GM19035 (cell line): ENCODE measurements at regions not wholly inside any gene's neighbourhood (a gene's known extent, or its start where the extent isn't known, plus 50 kb on each side); places are given as distances from the start of the nearest gene placed in this dataset.
"Not testable (repeated sequence)": the region's sequence is repeated elsewhere in the genome, so short reads cannot be mapped to it uniquely, and the experiment has no call there.

Source experiments
- ATAC-seq: cut with Tn5 transposase; IDR thresholded peaks from one replicate; pipeline ENCODE4 v1.9.1; 2021; ENCODE audit not compliant: unreplicated experiment

DNA sequence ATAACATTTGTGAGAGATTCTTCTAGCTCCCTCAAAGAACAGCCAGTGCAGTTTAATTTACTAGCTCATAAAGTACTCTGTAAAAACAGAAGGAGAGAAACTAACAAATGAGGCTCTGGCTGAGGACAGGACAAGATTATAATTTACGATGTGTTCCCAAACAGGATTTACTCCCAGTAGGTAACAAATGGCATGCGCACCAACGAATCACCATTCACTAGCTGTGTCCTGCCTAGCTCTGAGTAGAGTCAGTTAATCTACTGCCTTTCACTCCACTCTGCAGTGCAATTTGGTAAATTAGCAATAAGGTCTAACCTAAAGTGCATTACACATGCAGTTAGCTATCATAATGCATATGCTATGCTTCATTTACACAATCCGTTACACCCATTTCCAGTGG, 497.4 kb upstream of the CCNG1 start:
- no peak for ATAC-seq

DNA sequence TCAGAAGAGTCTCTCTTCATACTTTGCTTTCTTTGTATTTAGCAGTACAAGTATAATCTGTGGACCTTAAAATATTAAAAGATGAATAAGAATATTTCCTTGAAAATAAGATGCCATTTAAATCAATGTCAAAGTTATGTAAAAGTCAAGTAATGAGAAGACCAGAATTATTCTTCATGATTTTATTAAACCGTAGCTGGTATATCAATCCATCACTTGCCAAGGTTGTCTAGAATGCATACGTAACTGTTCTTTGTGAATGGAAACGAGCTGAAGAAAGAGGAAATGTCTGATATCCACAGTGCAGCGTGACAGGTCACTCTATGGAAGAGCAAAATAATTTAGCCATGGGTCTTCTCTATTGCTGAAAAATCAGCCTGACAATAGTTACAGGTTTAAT, 488.7 kb upstream of the CCNG1 start:
- no peak for ATAC-seq

DNA sequence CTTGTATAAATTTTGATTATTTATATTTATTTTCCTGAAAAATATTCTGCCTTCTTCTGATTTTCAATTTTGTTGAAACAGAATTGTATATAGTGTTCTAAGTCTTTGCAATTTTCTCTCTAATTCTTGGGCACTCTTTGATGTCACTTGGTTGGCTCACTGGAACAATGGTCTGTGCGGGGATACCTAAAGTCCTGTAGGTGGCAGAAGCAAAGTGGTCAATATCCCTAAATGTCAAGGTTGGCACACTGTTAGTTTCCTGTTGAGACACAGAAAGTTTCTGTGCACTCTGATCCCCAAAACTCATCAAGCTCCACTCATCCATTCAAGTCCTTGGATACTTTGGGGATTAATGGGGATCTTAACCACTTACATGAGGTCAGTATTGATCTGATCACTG, 480.8 kb upstream of the CCNG1 start:
- no peak for ATAC-seq

DNA sequence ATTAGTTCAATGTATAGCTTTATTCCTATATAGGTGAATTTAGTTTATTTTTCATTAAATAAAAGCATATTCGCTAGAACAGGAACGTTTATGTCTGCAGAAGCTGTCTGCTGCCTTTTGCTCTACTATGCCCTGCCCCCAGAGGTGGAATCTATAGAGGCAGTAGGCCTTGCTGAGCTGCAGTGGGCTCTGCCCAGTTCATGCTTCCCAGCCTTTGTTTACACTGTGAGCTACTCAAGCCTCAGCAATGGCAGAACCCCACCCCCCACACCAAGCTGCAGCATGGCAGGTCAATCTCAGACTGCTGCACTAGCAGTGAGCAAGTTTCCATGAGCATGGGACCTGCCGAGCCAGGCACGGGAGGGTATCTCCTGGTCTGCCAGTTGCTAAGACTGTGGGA, 473.3 kb upstream of the CCNG1 start:
- not testable (repeated sequence) for ATAC-seq

DNA sequence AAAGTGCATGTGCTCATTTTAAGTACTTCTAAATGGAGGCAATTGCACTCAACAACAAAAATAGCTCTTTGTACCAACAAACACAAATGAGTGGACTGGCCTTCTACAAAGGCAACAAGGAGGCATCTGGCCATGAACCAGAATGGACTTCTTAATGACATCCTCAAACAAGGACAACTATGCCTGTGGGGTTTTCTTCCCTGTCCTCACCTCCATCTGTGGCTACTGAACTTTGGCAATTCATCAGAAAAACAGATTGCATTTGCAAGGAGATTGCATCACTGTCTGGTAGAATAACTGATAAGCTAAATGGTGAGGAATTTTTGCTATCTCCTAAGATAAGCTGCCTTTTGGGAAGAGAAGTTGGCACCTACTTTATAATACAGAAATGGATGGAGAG, 447.3 kb upstream of the CCNG1 start:
- ATAC-seq = no peak

DNA sequence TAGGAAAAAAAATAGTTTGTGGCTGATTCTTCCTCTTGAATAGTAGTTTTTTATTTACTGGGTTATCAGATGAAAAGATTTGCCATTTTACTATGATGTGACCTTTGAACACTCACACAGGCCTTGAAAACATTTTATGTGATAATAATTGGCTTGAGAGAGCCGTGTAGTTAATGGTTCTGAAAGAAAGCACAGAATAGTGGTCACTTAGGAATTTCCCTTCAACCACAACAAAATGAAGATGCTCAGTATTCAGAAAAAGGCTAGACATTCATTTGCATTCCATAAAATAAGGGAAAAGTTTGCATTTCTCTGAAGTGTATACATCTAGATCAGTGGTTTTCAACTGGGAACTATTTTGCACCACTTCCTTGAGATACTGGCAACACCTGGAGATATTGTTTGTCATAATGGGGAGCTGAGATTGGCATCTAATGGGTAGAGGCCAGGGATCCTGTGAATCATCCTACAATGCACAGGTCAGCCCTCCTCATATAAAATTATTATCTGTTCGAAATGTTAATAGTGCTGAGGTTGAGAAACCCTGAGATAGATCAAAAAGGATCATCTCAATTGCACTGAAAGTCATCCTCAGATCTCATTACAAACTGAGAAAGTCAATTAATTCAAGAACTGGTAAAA, 446.4 kb upstream of the CCNG1 start:
- ATAC-seq = peak; percentile 86

DNA sequence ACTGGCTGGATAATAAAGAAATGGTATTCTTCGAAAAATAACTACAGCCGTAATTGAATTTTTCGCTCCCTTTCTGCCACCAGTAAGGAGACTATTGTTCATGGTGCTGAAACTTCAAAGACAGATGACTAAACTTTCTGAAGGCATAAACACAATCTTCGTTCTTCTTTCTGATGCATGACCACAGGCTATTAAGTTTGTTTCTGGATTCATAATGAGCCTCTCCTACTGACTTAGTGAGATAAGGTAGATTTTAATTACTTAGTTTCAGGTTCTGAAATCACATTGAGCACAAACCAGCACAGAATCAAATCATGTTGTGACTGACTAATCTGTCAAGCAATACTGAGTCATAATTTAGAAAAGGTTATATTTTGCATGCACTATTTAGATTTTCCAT, 441.8 kb upstream of the CCNG1 start:
- no peak for ATAC-seq

DNA sequence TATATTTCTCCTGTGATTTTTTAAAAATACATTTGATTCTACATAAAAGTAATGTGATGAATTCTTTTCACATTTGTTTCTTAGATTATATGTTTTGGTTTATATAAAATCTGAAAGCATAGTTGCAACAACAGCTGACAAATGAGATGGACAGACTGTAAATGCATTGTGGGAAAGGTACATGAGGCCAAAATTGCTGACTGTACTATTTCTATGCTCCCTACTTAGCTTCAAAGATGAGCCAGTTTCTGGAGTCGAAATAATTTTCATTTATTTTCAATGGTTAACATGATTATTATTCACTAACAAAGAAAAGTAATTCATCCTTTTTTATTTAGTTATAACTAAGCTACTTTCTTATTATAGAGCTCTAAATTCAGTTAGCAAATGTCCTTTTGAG, 441.3 kb upstream of the CCNG1 start:
- no peak for ATAC-seq

DNA sequence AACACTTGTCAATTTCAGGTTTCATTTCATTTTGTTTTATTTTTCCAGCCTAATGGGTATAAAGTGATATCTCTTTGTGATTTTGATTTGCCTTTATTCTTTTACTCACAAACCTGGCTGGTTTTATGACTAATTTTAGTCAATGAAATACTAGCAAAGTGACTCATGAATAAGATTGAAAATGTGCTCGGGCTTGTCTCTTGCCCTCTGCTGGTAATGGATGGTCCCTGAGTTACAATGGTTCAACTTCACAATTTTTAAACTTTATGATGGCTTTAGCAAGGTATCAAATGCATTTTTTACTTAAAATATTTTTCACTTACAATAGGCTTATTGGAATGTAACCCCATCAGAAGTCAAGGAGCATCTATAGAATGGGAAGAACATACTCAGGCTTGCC, 431.4 kb upstream of the CCNG1 start:
- ATAC-seq = no peak

DNA sequence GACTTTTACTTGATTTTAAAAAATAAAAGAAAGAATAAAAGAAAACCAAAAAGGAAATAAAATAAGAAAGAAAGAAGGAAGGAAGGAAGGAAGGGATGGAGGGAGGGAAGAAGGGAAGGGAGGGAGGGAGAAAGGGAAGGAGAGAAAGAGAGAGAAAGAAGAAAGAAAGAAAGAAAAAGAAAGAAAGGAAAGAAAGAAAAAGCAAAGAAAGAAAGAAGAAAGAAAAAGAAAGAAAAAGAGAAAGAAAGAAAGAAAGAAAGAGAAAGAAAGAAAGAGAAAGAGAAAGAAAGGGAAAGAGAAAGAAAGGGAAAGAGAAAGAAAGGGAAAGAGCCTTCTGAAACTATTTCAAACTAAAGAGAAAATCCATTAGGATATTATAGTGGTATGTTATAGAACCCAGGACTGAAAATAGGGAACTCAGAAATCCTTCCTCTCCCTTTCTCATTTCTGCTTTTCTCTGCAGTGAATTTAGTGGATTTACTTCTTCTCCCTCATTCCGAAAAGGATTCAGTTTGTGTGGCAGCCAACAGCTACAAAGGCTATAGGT, 414.7 kb upstream of the CCNG1 start:
- no peak for ATAC-seq

DNA sequence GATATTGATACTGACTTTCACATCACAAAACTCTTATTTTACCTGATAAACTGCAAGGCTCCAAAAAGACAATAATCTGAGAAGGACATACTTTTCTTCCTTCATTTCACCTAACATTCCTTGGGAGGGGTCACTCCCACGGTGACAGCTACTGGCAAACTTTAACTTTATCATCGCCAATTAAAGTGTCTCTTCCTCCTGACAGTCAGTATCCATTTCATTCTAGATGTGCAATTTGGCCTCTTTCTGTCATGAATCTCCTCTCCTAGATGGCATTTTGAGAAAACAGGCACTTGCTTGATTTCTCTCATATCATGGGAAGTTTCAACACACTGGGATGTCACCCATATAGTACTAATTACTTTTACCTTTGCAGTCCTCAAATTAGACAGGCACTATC, 413.5 kb upstream of the CCNG1 start:
- no peak for ATAC-seq

DNA sequence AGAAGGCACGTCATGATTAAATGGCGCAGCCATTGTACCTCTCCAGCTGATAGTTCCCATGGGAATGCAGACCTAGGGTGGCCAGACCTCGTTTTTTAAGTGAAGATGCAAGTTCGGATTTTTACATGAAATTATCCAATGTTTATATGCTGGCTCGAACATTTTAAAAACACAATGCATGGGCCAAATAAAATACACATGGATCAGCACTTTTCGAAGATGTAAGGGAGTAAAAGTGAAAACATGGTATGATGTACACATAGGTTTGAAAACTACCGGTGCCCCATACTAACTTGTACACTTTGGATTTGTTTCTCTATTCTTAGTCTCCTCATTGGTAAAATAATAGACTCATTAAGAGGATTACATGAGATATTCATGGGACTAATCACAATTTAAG, 412.5 kb upstream of the CCNG1 start:
- no peak for ATAC-seq

DNA sequence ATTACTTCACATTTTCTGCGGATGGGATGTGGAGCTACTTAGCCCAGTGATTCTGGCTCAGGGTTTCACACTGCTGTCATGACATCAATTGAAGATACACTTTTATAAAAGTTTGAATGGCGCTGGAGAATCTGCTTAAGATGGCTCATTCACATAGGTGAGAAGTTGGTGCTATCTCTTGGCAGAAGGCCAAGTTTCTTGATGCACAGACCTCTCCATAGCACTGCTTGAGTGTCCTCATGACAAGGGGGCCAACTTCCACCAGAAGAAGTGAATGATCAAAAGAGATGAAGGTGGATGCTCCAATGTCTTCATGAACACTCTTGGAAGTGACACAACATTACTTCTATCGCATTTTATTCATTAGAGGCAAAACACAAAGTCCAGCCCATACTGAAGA, 403.7 kb upstream of the CCNG1 start:
- ATAC-seq = no peak

DNA sequence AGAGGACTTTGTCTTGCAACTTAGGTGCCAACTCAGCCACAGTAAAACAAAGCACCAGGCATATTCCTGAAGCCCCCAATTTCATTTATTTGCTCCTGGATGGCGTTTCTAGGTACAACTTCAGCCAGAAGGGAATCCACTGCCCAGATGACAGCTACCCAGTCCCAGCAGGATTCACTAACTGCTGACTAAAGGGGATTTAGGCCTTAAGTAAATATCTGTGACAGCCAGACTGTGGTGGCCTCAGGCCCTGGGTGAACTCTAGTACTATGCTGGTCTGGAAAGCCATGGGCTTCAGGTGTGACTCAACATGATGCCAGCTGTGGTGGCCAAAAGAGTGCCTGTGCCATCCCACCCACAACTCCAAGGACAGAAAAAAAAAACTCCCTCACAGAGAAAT, 396.1 kb upstream of the CCNG1 start:
- ATAC-seq = no peak

DNA sequence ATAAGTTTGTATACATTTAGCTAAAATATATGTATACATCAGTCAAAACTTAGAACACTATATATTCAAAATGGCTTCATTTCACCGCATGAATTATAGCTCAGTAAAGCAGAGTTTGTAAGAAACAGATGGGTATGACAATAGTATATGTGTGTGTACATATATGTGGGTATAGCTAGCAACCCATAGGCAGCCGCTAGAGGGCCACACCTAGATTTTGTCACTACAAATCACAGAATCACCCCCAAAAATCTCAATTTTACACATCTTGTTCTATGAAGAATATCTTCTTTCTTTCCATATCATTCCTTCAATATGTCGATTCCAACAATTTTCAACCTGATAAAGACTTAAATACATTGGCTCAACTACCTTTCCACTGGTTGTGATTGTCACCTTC, 357.8 kb upstream of the CCNG1 start:
- peak; percentile 88 for ATAC-seq

DNA sequence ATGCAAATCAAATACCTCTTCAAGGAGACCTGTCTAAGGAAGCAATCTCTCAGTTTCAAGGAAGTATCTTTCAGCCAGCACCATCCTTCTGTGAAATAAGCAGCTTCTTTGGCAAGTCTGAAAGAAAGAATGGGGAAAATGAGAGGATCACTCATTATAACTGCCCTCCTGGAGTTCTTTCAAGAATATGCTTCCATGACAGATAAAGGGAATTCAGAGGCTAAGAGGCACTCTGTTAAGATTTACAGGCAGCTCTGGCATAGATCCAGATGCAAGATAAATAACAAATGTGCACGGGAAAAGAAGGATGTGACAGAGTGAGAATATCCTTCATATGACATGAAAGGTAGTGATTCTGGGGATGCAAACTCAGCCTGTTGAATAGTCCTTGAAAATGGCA, 348.2 kb upstream of the CCNG1 start:
- no peak for ATAC-seq

DNA sequence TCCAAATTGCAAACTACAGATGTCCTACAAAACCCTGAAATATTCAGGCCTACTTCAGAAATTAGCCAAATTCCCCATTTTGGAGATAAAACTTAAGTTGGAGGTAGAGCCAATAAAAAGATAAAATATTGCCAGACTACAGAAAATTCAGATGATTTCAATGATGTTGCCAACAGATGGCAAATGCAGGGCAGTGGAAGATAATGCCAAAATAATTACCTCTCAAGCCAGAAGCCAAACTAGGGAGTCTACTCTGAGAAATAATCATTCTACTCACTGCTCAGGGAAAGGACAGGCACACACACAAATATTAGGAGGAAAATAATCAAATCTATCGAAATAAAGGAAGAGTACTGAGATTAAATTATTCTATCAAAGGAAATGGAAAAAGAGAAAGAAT, 347.5 kb upstream of the CCNG1 start:
- no peak for ATAC-seq

DNA sequence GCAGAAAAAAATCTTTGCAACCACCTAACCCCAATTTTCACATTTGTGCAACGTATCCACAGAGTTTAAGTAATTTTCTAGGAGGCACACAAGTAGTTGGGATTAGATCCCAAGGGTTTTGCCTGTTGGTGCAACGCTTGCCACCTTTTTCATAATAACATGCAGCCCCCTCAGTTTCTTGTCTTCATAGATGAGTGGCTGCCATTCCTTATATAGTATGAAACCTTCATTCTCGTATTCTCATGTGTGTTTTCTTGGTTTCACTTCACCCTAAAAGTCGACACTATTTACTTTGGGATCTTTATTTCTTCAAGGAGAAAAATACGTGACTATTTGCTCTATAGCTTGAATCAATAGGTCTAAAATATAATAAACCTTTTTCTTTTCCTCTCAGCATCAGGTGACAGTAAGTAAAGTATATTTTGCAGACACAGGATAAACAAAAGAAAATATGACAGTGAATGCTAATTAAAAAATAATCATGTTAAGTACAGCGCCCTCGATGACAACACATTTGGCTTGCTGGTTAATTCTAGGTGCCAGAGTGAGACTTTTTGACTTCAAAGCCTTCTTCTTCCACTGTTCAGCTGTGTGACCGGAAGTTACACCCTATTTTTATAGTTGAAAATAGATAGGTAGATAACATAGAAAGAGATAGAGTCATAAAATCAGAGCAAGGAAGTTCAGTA, 342.8 kb upstream of the CCNG1 start:
- peak; percentile 86 for ATAC-seq

DNA sequence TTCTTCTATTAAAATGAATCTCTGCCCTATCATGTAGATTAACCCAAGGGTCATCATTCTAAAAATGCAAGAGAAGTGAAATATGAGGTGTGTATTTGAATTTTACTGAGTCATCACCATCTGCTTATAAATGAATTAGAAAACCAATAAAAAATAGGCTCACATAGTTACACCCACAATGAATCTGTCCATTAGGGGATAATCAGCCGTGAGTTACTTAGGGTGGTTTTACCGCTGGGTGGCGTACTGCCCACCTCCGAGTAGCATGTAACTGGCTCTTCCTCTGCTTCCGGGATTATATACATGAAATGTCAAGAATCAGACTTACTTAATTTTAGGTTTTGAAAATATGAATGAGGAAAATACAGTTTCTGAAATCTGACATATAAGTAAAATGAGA, 332.9 kb upstream of the CCNG1 start:
- ATAC-seq = no peak

DNA sequence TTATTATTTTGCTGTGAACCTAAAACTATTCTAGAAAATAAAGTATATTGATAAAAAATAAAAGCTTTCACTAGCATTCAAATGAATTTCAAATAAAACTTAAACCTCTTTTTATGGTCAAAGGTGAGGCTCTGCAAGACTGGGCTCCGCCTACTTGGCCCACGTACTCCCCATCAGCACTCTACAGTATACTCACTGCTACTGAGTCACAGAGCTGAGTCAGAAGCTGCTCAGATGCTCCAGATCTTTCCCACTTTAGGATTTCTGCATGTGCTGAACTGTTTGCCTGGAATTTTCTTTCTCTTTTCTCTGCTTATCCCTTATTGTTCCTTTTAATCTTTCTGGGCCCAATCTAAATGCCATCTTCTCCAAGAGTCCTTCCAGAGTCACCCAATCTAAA, 331.9 kb upstream of the CCNG1 start:
- no peak for ATAC-seq

DNA sequence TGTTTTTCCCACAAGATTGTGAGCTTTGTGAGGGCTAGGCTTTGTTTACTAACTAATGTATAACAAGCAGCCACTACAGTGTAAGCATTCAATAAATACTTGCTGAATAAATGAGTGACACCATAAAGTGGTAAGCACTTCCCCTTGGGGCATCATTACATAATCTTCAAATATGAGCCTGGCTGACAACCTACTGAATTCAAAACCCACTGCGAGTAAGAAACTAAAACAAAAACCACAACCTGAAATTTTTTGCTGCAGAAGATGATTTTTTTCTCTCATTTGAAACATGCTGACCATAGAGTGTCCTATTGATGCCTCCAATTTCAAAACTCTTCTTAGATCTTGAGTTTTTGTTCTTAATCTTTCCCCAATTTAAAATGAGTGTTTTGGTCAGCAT, 331.3 kb upstream of the CCNG1 start:
- ATAC-seq = peak; percentile 82

DNA sequence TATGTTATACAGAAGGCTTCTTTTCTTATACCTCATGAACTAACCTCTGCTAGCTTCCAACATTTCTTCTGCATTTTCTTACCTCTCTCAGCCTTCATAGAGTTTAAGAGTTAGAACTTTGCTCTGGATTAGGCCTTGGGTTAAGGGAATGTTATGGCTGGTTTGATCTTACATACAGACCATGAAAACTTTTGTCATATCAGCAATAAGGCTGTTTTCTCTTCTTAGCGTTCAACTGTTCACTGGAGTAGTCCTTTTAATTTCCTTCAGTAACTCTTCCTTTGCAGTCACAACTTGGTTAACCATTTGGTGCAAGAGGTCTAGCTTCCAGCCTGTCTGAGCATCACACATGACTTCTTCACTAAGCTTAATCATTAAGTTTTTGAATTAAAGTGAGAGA, 329.0 kb upstream of the CCNG1 start:
- no peak for ATAC-seq

DNA sequence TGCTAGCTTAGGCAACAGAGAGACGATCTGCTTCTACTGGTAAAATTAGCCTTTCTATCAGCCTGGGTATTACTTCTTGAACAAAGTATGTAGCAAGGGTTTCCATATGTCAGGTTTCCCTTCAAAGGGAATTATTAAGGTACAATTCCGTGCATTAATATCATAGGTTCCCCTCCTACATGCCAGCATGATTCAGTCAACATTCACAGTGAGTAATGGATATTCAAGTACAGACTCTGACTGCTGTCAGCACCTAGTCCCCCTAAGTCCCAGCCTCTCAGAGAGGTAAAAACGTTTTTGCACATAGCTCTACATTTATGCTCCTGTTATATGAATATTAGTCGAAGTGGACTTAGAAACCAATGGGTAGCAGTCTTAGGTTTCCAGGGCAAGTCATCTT, 322.4 kb upstream of the CCNG1 start:
- ATAC-seq = no peak
